ENCODE measurements at regions not wholly inside any gene's neighbourhood (a gene's known extent, or its start where the extent isn't known, plus 50 kb on each side); places are given as distances from the start of the nearest gene placed in this dataset.

DNA sequence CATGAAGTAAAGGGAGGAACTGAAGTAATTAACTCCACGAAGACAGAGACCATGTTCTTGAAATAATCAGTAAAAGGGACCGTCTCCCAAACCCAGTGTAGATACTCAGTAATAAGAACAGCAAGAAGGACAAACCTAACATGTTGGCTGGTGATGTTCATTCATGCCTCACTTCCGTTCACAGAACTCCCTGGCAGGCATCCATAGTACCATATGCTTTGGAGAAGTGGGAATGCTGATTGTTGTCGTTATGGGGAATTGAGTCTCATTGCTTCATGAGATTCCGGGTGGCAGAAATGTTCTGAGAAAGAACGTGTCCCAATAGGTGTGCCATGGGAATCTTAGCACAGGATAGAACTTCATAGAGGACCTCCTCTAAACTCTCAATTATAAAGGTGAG, 452.3 kb downstream of the ZSWIM6 start:
- TF ChIP-seq CTCF (conservative IDR thresholded peaks at IDR 0.05) (no peak), EZH2 (IDR thresholded peaks at IDR 0.05; ENCODE audit: low read depth) (no peak)
